Esophagus (tissue), 2 donors: ENCODE measurements at regions not wholly inside any gene's neighbourhood (a gene's known extent, or its start where the extent isn't known, plus 50 kb on each side); places are given as distances from the start of the nearest gene placed in this dataset.
"Not testable (repeated sequence)": the region's sequence is repeated elsewhere in the genome, so short reads cannot be mapped to it uniquely, and the experiment has no call there.

Experiments
- H3K27ac ChIP-seq, 2 donors: one replicate each; pipeline ENCODE4 v1.5.1; 2013; ENCODE audit warnings: low read depth in 2 of 2, mild to moderate bottlenecking in 2 of 2, inconsistent platforms in 1 of 2, low read length in 1 of 2, moderate library complexity in 1 of 2
- H3K27me3 ChIP-seq, 2 donors: one replicate each; pipeline ENCODE4 v1.6.1; 2013; ENCODE audit warnings: low read length in 2 of 2, control low read depth in 1 of 2, mild to moderate bottlenecking in 1 of 2; ENCODE audit not compliant: insufficient read depth in 2 of 2, control insufficient read depth in 1 of 2
- H3K36me3 ChIP-seq, 2 donors: one replicate each; pipeline ENCODE4 v1.6.1; 2013; ENCODE audit warnings: low read length in 1 of 2; ENCODE audit not compliant: control insufficient read depth in 2 of 2, insufficient read depth in 2 of 2
- H3K4me1 ChIP-seq, 2 donors: one replicate each; pipeline ENCODE4 v1.6.1; 2013; ENCODE audit warnings: low read length in 1 of 2; ENCODE audit not compliant: control insufficient read depth in 2 of 2, insufficient read depth in 2 of 2
- H3K4me3 ChIP-seq, 2 donors: one replicate each; pipeline ENCODE4 v1.5.1; 2013; ENCODE audit warnings: low read length in 2 of 2, mild to moderate bottlenecking in 2 of 2, low read depth in 1 of 2, moderate library complexity in 1 of 2
- H3K9me3 ChIP-seq, 2 donors: one replicate each; pipeline ENCODE4 v1.6.1; 2013; ENCODE audit warnings: mild to moderate bottlenecking in 2 of 2, low read depth in 1 of 2, low read length in 1 of 2, moderate library complexity in 1 of 2; ENCODE audit not compliant: control insufficient read depth in 2 of 2, insufficient read depth in 1 of 2
- WGBS, 2 donors: extraction: QIAGEN DNeasy Blood & Tissue Kit; methylation state at CpG; one replicate each; pipeline ENCODE4 v1.1.7; 2013; 5-methylcytosine and 5-hydroxymethylcytosine counted together
- donor health status: healthy with polysubstance abuse.
- donor health status: Bipolar disorder and iron deficiency.

GRCh38 chr13:33550885-33551284, 265.3 kb upstream of the STARD13 start:
- WGBS, 2 donors: 93 to 96% methylated on average over 2 of the region's 2 CpGs
- Histone ChIP-seq H3K4me3 (no peak overlapping the region), H3K27ac (no peak overlapping the region), H3K27me3 (no peaks in the 10 kb centered on the region), H3K9me3 (no peaks in the 10 kb centered on the region), H3K4me1 (no peaks in the 10 kb centered on the region), H3K36me3 (no peaks in the 10 kb centered on the region)

- Histone ChIP-seq H3K36me3 (no peaks in the 10 kb centered on the region), H3K4me1 (no peaks in the 10 kb centered on the region), H3K27ac (no peak overlapping the region), H3K27me3 (no peaks in the 10 kb centered on the region), H3K9me3 (no peaks in the 10 kb centered on the region), H3K4me3 (no peak overlapping the region)
- 64 to 67% methylated on average over 3 of the region's 3 CpGs for WGBS, 2 donors
These were observed 262.8 kb upstream of the RFC3 start for GRCh38 chr13:33554919-33555791.

- Histone ChIP-seq H3K4me1 (no peaks in the 10 kb centered on the region), H3K4me3 (no peak overlapping the region), H3K27me3 (no peaks in the 10 kb centered on the region), H3K36me3 (no peaks in the 10 kb centered on the region), H3K27ac (no peak overlapping the region), H3K9me3 (no peaks in the 10 kb centered on the region)
- WGBS, 2 donors: 95 to 100% methylated on average over 1 of the region's 1 CpG
These were observed 261.1 kb upstream of the RFC3 start for GRCh38 chr13:33556828-33557227.

- H3K27me3 ChIP-seq: no peaks in the 10 kb centered on the region
- H3K36me3 ChIP-seq: no peaks in the 10 kb centered on the region
- no peak overlapping the region for H3K4me3 ChIP-seq
- H3K9me3 ChIP-seq: no peaks in the 10 kb centered on the region
- H3K27ac ChIP-seq: no peak overlapping the region
- H3K4me1 ChIP-seq: no peaks in the 10 kb centered on the region
These were observed 257.2 kb upstream of the RFC3 start for GRCh38 chr13:33560726-33561125.

GRCh38 chr13:33561627-33562026, 256.3 kb upstream of the RFC3 start:
- Histone ChIP-seq H3K27me3 (no peaks in the 10 kb centered on the region), H3K4me1 (no peaks in the 10 kb centered on the region), H3K9me3 (no peaks in the 10 kb centered on the region), H3K4me3 (no peak overlapping the region), H3K36me3 (no peaks in the 10 kb centered on the region), H3K27ac (no peak overlapping the region)
- 40 to 59% methylated on average over 2 of the region's 2 CpGs for WGBS, 2 donors

- no peaks in the 10 kb centered on the region for H3K9me3 ChIP-seq
- H3K4me3 ChIP-seq: no peak overlapping the region
- H3K4me1 ChIP-seq: no peaks in the 10 kb centered on the region
- 94 to 100% methylated on average over 1 of the region's 1 CpG for WGBS, 2 donors
- H3K27me3 ChIP-seq: no peaks in the 10 kb centered on the region
- H3K36me3 ChIP-seq: no peaks in the 10 kb centered on the region
- no peak overlapping the region for H3K27ac ChIP-seq
These were observed 246.3 kb upstream of the RFC3 start for GRCh38 chr13:33571618-33572017.

- H3K9me3 ChIP-seq, H3K27me3 ChIP-seq, H3K27ac ChIP-seq, H3K36me3 ChIP-seq, H3K4me1 ChIP-seq, H3K4me3 ChIP-seq: not testable (repeated sequence)
- WGBS, 2 donors: 68 to 74% methylated on average over 2 of the region's 2 CpGs
These were observed 245.6 kb upstream of the RFC3 start for GRCh38 chr13:33572322-33572721.

- Histone ChIP-seq H3K4me3 (no peak overlapping the region), H3K4me1 (no peaks in the 10 kb centered on the region), H3K36me3 (no peaks in the 10 kb centered on the region), H3K27ac (no peak overlapping the region), H3K9me3 (no peaks in the 10 kb centered on the region), H3K27me3 (no peaks in the 10 kb centered on the region)
- 76 to 94% methylated on average over 1 of the region's 1 CpG for WGBS, 2 donors
These were observed 242.6 kb upstream of the RFC3 start for GRCh38 chr13:33575378-33575777.

- Histone ChIP-seq H3K27ac (no peak overlapping the region), H3K27me3 (no peaks in the 10 kb centered on the region), H3K4me3 (no peak overlapping the region), H3K4me1 (no peaks in the 10 kb centered on the region), H3K36me3 (no peaks in the 10 kb centered on the region), H3K9me3 (no peaks in the 10 kb centered on the region)
- WGBS, 2 donors: 27 to 34% methylated on average over 2 of the region's 2 CpGs
These were observed 240.9 kb upstream of the RFC3 start for GRCh38 chr13:33577007-33577406.

GRCh38 chr13:33578786-33579185, 239.2 kb upstream of the RFC3 start:
- H3K27ac ChIP-seq: no peak overlapping the region
- H3K36me3 ChIP-seq: no peaks in the 10 kb centered on the region
- no peaks in the 10 kb centered on the region for H3K9me3 ChIP-seq
- no peaks in the 10 kb centered on the region for H3K4me1 ChIP-seq
- WGBS, 2 donors: 62 to 92% methylated on average over 2 of the region's 2 CpGs
- H3K27me3 ChIP-seq: no peaks in the 10 kb centered on the region
- no peak overlapping the region for H3K4me3 ChIP-seq
